ENCODE measurements at regions not wholly inside any gene's neighbourhood (a gene's known extent, or its start where the extent isn't known, plus 50 kb on each side); places are given as distances from the start of the nearest gene placed in this dataset.
"Not testable (repeated sequence)": the region's sequence is repeated elsewhere in the genome, so short reads cannot be mapped to it uniquely, and the experiment has no call there.

DNA sequence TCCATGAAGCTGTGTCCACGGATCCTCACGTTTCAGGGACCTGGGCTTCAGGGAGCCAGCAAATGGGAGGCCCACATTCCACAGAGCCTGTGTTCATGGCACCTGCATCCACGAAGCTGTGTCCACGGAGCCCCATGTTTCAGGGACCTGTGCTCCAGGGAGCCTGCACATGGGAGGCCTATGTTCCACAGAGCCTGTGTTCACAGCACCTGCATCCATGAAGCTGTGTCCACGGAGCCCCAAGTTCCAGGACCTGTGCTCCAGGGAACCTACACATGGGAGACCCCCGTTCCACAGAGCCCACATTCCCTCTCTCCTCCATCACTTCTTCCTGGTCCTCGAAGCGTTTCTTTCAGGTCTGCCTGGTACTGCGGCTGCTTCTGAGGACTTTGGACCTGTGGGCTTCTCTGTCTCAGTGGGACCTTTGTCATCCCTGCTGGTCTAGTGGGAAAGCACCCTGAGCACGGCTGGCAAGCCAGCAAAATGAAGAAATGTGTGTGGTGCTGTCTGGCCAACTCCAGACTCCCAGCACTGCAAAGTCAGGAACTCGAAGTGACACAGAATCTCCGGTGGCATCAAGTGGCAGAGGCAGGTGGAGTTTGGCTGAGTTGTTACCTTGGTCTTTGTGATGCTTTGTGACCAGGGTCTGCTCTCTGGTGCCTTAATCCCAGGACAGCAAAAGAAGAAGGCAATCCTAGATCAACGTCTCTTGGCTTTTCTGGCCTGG lies 245.9 kb downstream of the DLL1 start:
- DNase-seq (ENCODE audit: low read depth in 2 of 2), result no peak

DNA sequence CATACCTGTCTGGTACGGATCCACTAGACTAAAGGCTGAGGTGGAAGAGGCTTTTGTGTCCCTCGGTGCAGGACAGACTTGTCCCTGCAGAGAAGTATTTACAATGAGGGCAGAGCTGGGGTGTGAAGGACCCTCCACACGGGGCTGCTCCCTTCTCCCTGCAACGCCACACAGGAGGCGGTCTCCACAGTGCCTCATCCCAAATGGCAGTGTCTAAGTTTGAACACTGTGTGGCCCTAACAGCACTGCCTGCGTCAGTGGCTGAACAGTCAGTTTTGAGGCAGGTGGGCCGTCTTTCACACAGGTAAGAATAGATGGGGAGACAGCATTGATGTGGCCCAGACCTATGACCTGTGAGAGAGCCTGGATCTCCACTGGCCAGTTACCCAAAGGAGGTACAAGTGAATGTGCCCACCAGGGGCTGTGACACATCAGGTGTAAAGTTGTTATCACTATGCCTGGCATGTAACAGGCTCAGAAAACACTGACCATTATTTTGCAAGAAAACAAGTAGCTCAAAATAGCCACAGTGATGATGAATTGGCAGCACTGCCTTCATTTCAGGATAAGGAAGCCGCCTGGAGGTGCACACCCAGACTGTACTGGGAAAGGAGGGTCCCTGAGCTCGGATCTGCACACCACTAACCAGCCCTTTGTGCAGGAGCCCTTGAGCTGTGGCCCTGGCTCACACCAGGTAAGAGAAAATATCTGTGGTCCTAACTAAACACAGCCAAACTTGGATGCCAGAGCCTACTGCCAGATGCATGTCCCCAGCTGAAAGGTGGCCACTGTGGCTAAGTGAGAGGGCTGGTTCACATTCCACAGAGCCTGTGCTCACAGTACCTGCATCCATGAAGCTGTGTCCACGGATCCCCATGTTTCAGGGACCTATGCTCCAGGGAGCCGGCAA lies 246.7 kb downstream of the DLL1 start:
- no peak for DNase-seq (ENCODE audit: low read depth in 2 of 2)

DNA sequence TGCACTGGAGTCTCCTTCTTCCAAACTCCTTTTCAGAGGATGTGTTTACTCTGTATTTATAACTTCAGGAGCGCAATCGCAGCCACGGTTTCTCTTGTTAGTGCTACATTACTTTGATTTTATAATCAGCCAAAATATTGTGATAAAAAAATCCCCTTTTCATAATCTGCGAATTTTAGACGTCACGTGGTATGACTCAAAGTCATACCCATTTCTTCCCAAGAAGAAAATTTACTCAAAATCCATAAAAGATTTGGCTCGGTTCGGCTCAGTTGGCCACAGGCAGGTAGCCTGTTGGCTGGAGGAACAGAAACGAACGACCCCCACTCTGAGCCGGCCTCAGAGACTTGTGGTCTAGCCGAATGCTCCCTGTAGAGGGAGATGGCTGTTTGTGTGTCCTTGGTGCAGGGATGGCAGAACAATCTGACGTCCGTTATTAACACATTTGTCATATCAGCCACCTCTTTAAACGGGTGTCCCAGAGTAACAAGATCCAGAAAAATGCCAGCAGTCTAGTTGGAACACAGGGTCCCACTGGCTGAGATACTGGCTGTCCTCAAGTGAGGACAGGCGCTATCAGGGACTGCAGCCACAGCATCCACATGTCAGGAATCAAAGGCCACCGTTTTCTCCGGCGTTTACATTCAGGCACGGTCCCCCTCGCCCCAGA lies 247.6 kb downstream of the DLL1 start:
- DNase-seq (ENCODE audit: low read depth in 2 of 2), result no peak

DNA sequence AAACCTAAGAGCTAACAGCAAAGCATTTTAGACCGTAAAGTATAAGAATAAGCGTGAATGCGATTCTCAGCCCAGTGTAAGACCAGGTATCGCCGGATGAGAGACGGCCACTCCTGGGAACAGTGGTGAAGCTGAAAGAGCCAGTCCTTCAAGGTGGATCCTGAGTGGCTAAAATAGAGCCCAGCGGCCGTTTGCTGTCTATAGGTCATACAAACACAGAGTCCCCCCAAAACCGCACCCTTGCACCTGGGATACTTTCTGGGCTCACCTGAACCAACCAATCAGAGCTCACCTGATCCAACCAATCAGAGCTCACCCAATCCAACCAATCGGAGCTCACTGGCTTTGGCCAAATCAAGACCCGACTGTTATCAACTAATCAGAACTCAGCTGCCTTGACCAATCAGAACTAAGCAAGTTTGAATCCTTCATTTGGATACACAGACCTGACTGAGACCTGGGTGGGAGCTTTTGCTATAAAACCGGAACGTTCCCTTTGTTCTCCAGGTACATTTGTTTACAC lies 248.2 kb downstream of the DLL1 start:
- no peak for DNase-seq (ENCODE audit: low read depth in 2 of 2)

DNA sequence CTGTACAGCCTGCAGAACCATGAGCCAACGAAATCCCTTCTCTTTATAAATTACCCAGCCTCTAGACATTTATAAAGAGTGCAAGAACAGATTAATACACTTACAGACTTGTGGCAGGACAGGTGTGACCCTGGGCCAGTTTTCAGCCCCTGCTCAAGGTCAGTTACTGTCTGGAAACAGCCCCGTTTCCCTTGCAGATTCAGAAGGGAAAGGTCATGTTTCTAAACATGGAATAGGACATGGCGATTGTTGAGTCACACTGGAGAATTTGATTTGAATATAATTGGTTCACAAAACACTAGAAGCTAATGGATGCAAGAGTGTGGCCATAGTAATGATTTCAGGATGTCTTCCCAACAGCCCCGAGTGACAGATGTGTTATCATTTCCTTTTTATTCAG lies 248.8 kb downstream of the DLL1 start:
- no peak for DNase-seq (ENCODE audit: low read depth in 2 of 2)

DNA sequence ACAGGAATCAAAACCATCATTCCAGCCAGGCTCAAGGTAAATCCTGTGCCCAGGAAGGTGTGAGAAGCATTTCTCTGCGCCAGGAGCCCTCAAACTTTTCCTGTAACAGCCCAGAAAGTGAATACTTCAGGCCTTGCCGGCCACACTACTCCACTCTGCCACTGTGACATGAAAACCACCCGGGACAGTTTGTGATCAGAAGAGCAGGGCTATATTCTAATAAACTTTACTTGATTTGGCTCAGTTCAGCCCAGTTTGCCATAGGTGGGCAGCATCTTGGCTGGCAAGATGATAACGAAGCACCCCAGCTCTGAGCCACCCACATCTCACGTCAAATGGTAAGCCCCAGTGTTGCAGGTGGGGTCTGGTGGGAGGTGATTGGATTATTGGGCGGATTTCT lies 249.4 kb downstream of the DLL1 start:
- DNase-seq (ENCODE audit: low read depth in 2 of 2), result no peak

DNA sequence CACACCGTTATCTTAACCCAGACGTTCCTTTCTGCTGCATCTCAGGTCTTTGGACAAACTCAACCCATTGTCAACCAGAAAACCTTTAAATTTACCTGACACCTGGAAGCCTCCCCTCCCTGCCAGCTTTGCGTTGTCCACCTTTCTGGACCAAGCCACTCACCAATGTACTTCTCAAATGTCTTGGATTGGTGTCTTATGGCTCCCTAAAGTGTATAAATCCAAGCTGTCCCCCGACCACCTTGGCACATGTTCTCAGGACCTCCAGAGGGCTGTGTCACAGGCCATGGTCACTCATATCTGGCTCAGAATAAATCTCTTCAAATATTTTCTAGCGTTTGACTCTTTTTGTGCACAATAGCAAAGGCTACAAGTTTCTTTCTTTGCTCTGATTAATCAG lies 250.0 kb downstream of the DLL1 start:
- DNase-seq (ENCODE audit: low read depth in 2 of 2), result no peak

DNA sequence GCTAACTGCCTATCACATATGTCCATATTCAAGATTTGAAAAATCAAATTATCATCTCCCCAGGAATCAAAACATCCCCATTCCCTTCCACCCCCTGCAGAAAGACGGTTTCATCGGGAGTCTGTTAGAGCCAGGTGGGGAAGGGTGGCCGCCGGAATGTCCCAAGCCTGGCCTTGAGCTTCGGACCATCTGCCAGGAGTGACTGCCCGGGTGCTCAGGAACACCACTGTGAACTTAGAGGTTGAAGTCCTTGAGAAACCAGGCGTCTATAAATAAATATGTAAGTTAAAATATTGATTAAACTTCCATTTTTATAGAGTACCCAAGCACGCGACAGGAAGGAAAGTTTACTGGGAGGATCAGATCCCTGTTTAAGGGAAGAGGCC lies 250.8 kb downstream of the DLL1 start:
- DNase-seq (ENCODE audit: low read depth in 2 of 2), result no peak

DNA sequence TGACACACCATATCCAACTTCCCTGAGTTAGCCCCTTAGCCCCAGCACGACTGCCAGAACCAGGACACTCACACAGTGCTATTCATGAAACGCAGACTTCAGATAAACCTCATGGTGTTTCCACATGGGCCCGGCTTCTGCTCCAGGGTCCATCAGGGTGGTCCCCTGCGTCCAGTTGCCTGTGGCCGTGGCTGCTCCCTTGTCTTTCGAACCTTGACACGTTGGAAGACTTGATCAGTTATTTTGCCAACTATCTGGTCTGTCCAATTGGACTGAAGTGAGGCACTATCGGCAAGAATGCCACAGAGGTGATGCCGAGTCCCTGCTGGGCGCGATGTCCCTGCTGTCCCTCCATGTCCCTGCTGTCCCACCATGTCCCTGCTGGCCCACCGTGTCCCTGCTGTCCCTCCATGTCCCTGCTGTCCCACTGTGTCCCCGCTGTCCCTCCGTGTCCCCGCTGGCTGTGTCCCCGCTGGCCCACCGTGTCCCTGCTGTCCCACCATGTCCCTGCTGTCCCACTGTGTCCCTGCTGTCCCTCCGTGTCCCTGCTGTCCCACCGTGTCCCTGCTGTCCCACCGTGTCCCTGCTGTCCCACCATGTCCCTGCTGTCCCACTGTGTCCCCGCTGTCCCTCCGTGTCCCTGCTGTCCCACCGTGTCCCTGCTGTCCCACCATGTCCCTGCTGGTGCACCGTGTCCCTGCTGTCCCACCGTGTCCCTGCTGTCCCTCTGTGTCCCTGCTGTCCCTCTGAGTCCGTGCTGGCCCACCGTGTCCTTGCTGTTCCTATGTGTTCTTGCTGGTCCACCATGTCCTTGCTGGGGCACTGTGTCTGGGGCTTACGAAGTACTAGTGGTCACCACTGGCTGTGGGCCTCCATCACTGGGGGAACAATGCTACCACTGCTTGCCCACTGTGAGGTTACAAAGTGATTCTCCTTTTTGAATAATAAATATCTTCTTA lies 251.4 kb downstream of the DLL1 start:
- no peak for DNase-seq (ENCODE audit: low read depth in 2 of 2)

DNA sequence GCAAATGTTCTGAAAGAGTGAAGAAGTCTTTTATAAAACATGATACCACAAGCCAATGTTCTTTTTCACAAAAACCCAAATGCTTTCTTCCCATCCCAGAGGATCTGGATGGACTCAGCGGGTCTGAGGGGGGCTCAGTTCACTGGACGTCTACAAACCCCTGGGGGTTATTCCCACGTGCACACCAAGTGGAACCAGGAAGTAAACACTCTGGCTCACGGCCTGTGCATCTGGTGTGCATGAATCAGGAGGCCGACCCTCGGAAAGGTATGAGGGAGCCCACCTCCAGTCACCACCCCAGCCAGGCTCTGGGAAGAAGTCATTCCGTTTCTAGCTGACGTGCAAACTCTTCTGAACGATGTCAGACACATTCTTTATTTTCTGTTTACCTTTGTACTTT lies 252.2 kb downstream of the DLL1 start:
- no peak for DNase-seq (ENCODE audit: low read depth in 2 of 2)

DNA sequence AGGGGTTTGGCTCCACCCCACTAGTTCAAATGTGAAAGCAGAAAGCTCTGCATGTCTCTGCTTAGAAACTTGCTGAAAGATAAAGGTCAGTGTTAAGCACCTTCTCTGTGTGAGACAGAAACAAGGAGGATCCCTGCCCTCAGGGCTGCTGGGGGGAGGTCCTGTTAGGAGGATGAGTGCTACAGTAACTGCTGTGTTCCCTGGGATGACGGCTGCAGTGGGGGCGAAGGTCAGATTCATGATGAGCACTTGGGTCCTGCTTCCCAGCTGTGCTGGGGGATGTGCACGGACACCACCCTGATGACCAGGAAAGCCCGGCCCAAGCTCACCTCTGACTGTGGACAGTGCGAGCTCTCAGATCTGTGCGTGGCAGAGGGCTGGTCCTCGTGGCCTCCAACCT lies 252.6 kb downstream of the DLL1 start:
- no peak for DNase-seq (ENCODE audit: low read depth in 2 of 2)

DNA sequence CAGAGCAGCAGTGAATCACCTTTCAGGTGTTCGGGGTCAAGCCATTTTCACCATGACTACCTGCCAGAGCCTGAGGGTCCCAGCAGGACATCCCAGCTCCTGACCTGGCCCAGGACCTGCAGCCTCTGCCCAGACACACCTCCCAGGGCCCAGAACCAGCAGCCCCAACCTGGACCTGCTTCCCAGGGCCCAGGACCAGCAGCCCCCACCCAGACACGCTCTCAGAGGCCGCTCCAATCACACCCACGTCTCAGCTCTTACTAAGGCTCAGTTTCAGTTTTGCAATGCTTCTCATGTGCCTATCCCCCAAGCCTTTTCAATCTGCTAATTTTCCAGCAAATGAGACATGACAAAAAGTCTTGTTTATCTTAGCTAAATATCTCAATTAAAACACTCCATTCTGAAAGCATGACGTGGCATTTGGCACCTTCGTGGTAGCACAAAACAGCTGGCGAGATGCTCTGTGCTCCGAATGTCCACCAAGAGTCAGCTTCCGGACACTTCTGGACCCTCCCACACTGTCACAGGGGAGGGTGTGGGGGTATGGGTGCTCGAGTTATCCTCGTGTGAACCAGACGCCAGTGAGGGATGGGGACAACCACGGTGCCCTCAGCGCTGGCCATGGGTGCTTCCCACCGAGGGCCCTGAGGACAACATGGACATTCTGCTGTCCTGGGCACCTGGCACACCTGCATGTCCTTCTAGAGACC lies 253.2 kb downstream of the DLL1 start:
- no peak for DNase-seq (ENCODE audit: low read depth in 2 of 2)

DNA sequence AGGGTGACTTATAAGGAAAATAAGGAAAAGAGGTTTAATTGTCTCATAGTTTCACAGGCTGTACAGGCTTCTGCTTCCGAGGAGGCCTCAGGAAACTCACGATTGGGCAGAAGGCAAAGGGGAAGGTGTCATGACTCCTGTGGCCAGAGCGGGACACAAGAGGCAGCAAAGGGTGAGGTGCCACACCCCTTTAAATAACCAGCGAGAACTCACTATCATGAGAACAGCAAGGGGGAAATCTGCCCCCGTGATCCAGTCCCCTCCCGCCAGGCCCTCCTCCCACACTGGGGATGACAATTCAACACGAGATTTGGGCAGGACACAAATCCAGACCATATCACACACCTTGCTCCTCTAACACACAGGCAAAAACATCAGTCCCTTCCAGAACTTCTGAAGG lies 254.0 kb downstream of the DLL1 start:
- no peak for DNase-seq (ENCODE audit: low read depth in 2 of 2)

DNA sequence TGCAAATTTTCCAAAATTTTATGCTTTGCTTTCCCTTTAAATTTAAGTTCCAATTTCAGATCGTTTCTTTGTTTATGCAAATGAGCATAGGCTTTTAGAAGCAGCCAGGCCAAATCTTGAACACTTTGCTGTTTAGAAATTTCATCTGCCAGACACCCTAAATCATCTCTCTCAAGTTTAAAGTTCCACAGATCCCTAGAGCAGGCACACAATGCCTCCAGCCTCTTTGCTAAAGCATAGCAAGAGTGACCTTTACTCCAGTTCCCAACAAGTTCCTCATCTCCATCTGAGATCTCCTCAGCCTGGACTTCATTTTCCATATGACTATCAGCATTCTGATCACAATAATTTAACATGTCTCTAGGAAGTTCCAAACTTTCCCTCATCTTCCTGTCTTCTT lies 254.5 kb downstream of the DLL1 start:
- not testable (repeated sequence) for DNase-seq (ENCODE audit: low read depth in 2 of 2)

DNA sequence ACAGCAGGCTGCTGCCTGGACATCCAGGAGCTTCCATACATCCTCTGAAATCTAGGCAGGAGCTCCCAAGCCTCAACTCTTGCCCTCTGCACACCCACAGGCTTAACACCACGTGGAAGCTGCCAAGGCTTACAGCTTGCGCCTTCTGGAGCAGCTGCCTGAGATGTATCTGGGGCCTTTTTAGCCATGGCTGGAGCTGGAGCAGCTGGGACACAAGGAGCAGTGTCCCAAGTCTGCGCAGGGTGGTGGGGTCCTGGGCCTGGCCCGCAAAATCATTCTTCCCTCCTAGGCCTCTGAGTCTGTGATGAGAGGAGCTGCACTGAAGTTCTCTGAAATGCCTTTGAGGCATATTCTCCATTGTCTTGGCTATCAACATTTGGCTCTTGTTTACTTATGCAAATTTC lies 255.0 kb downstream of the DLL1 start:
- no peak for DNase-seq (ENCODE audit: low read depth in 2 of 2)

DNA sequence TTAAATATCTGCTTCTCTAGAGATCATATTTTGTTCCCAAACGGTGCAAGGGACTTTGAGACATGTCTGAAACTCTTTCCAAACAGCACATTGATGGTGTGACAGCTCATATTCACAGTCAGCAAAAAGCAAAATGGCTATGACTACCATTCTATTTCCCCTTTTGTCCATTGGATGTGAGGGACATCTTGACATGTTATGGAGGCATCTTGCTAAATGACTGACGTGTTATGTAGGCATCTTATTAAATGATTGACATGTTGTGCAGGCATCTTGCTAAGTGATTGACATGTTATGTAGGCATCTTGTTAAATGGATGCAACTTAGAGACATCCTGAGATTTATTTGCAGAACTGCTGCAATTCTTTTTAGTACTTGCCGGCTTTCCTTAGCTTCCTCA lies 255.8 kb downstream of the DLL1 start:
- DNase-seq (ENCODE audit: low read depth in 2 of 2), result no peak

DNA sequence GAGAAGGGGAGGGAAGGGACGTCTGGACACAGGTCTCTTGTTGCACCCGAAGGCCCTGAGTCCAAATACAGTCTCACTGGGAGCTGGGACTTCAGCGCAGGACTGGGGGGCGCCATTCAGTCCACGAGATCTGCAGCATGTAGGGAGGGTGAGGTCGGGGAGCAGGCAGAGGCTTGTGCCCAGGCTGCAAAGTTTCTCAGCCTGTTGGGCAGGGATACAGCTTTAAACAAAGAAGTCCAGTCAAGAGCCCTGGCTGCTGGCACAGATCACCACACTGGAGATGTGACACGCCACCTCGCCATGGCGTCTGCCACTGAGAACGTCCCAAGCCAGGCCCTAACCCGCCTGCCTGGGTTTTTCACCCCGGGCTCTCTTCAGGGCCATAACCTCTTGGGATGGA lies 256.6 kb downstream of the DLL1 start:
- no peak for DNase-seq (ENCODE audit: low read depth in 2 of 2)

DNA sequence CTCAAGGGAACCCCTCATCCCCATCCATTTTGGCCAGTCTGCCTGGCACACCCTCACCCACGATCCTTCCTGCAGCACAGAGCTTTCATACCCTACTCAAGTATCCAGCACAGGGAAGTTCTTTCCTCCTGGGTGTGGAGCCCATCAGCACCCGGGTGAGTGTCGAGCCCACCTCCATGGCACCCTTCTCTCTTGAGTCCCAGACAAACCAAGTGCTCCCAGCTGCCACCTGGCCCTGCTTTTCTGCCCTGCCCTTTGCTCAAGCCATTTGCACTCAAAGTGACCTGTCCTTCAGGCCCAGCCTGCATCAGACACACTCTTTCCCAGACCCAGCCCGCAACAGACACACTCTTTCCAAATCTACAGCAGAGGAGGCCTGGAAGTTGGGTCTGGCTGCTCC lies 257.2 kb downstream of the DLL1 start:
- no peak for DNase-seq (ENCODE audit: low read depth in 2 of 2)

DNA sequence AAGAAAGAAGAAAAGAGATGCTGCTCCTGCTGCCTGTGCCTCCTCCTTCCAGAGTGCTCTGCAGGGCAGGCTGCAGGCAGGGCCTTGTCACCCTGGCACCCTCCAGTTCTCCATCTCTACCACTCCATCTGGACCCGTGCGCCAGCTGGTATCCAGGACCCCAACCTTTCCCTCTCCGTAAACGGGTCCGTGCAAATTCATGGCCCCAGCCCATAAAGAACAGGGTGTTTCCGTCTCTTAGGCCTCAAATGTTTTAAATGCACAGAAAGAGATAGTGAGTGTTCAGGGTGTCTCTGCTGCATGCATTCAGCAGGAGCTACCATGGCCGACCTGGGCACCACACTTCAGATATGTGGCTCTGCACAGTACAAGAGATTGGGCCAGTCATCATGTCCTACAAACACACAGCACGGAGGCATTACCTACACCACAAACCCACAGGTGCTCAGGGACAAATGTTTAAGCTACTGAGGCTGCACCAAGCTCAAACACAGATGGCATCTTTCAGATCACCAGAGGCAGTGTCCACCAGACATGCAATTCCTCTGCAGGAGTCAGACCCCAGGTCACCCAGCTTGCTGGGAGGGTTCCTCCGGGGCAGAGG lies 258.1 kb downstream of the DLL1 start:
- no peak for DNase-seq (ENCODE audit: low read depth in 2 of 2)

DNA sequence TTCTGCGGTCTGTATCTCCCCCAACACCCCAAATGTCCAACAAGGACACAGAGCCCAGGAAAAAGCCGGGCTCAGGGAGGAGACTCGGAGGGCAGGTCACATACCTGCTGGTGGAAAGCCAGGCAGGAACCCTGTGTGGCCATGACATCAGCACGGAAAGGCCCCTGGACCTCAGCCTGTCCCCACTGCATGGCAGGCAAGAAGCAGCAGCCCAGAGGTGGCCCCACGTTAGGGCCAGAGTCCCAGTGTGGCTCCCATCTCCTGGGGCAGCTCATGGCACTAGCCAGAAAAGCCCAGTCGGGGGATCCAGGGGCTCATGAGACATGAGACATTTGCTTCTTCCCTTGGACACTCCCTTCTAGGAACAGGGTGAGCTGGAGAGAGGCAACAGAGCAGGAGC lies 258.7 kb downstream of the DLL1 start:
- no peak for DNase-seq (ENCODE audit: low read depth in 2 of 2)

Measured in fibroblast of skin of left biceps (primary cell).